Tibial artery (tissue), 4 donors: ENCODE measurements at regions not wholly inside any gene's neighbourhood (a gene's known extent, or its start where the extent isn't known, plus 50 kb on each side); places are given as distances from the start of the nearest gene placed in this dataset.
A peak's percentile ranks its signal among the peaks of the same experiment; 100 is the strongest.

Experiments used
- DNase-seq, 2 donors: peaks; one replicate each; pipeline ENCODE4 v3.0.0-alpha.2; 2019
- H3K27ac ChIP-seq, 2 donors: fragments of 200-600 bp; sonication (generic) in 1 of 2; 1 replicate in 1 of 2; 2 replicates in 1 of 2; pipeline ENCODE4 v1.5.1; 2018 to 2019; ENCODE audit warnings: mild to moderate bottlenecking in 1 of 2
- H3K27me3 ChIP-seq, 2 donors: fragments of 200-600 bp; sonication (generic) in 1 of 2; one replicate each; pipeline versions ENCODE4 v1.5.1 to v1.6.0; 2016 to 2019
- H3K36me3 ChIP-seq, 3 donors: fragments of 200-600 bp; sonication (generic) in 2 of 3; one replicate each; pipeline ENCODE4 v1.5.1; 2016 to 2019; ENCODE audit warnings: mild to moderate bottlenecking in 2 of 3
- H3K4me1 ChIP-seq, 4 donors: fragments of 200-600 bp; sonication (generic) in 2 of 4; 1 replicate in 3 of 4; 2 replicates in 1 of 4; pipeline ENCODE4 v1.5.1; 2016 to 2019
- H3K4me3 ChIP-seq, 2 donors: fragments of 200-600 bp; sonication (generic) in 1 of 2; 1 replicate in 1 of 2; 2 replicates in 1 of 2; pipeline ENCODE4 v1.5.1; 2018 to 2019; ENCODE audit warnings: mild to moderate bottlenecking in 2 of 2
- H3K9me3 ChIP-seq, 3 donors: fragments of 200-600 bp; sonication (generic) in 1 of 3; one replicate each; pipeline ENCODE4 v1.5.1; 2016 to 2019
- intact Hi-C: fragments of 100-400 bp; cut with DNase I; formaldehyde crosslinking; loops from one replicate; pipeline ENCODE4 v1.15.0; 2023; ENCODE audit warnings: low total_unique reads
- TF ChIP-seq, protein P1 (sequence below), 2 experiments: fragments of 200-600 bp in 1 of 2; fragments of 450-650 bp in 1 of 2; IDR thresholded peaks; one replicate each; pipeline ENCODE4 v1.5.1; 2017 to 2019; ENCODE audit warnings: antibody characterized with exemption in 2 of 2, mild to moderate bottlenecking in 1 of 2, moderate library complexity in 1 of 2

DNA sequence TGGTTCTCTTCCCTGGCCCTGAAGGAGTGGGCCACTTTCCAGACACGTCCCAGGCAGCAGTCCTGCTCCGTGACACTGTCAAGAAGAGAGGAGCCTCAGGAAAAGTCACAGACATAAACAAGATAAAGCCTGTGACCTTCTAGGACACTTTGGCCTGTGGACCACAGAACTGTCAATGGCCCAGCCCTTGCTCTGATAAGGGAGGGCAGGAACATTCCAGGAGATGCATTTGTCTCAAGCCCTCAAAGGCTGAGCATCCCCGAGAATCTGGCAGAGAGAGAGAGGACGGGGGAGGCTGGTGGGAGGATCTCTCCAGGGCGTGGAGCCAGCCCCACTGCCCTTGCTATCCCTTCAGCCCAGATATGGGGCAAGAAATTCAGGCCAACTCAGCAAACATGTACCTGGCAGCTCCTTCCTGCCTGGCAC is 476.4 kb downstream of the INSC start:
- H3K27me3 ChIP-seq: no peaks in the 10 kb centered on the region
- no peak for DNase-seq
- no peak overlapping the region for H3K4me3 ChIP-seq
- H3K27ac ChIP-seq: no peak overlapping the region
- H3K36me3 ChIP-seq: no peaks in the 10 kb centered on the region
- TF ChIP-seq, protein P1, sequence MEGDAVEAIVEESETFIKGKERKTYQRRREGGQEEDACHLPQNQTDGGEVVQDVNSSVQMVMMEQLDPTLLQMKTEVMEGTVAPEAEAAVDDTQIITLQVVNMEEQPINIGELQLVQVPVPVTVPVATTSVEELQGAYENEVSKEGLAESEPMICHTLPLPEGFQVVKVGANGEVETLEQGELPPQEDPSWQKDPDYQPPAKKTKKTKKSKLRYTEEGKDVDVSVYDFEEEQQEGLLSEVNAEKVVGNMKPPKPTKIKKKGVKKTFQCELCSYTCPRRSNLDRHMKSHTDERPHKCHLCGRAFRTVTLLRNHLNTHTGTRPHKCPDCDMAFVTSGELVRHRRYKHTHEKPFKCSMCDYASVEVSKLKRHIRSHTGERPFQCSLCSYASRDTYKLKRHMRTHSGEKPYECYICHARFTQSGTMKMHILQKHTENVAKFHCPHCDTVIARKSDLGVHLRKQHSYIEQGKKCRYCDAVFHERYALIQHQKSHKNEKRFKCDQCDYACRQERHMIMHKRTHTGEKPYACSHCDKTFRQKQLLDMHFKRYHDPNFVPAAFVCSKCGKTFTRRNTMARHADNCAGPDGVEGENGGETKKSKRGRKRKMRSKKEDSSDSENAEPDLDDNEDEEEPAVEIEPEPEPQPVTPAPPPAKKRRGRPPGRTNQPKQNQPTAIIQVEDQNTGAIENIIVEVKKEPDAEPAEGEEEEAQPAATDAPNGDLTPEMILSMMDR (IDR thresholded peaks at IDR 0.05): no peak
- intact Hi-C loops: no loop called here
- no peaks in the 10 kb centered on the region for H3K9me3 ChIP-seq
- H3K4me1 ChIP-seq: peaks cover 0 to 17% (median 5%) of the 10 kb centered on the region in 4 donors

DNA sequence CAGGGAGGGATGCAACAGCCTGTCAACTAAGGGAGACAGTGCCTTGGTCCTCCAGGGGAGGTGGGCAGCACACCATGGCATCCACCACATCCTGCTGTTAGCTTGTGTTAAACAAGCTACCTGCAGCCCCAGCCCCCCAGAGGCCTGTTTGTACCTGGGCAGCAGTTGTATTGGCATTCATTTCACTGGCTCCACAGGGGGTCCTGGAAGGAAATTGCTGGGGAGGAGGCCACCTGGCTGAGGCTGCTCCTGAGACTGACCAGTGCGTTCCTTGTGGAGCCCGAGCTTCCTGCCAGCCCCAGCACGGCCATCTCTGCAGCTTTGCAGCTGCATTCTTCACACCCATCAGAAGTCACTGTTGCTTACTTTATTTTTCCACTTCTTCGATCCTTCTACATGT is 479.9 kb downstream of the INSC start:
- no peak overlapping the region for H3K4me3 ChIP-seq
- H3K9me3 ChIP-seq: no peaks in the 10 kb centered on the region
- peaks cover 0 to 27% (median 8%) of the 10 kb centered on the region in 4 donors for H3K4me1 ChIP-seq
- TF ChIP-seq, protein P1 (IDR thresholded peaks at IDR 0.05): no peak
- intact Hi-C loops: no loop called here
- peak overlapping the region in 1 of 2 donors; percentile 28 for H3K27ac ChIP-seq
- no peak for DNase-seq
- no peaks in the 10 kb centered on the region for H3K36me3 ChIP-seq
- H3K27me3 ChIP-seq: no peaks in the 10 kb centered on the region

DNA sequence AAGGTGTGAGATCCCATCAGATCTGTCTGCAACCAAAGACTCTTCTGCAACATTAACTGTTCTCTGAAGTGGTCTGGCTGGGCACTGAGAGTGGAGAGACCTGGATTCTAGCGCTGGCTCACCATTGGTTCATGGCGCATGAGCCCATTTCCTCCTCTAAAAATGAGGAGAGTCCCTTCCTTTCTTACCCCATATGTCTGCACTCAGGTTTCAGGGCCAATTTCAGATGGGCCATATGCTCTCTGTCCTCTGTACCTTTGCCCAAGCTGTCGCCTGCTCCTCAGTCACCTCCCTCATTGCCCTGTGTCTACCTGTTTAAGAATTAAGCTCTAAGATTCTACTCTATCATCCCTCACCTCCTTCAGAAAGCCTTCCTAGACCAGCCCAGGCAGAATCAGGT is 484.7 kb downstream of the INSC start:
- Histone ChIP-seq H3K4me3 (no peak overlapping the region), H3K9me3 (no peaks in the 10 kb centered on the region), H3K27ac (no peak overlapping the region), H3K27me3 (no peaks in the 10 kb centered on the region), H3K4me1 (peaks cover 0 to 39% (median 15%) of the 10 kb centered on the region in 4 donors), H3K36me3 (no peaks in the 10 kb centered on the region)
- intact Hi-C loops: no loop called here
- TF ChIP-seq, protein P1 (IDR thresholded peaks at IDR 0.05): no peak
- DNase-seq: no peak

DNA sequence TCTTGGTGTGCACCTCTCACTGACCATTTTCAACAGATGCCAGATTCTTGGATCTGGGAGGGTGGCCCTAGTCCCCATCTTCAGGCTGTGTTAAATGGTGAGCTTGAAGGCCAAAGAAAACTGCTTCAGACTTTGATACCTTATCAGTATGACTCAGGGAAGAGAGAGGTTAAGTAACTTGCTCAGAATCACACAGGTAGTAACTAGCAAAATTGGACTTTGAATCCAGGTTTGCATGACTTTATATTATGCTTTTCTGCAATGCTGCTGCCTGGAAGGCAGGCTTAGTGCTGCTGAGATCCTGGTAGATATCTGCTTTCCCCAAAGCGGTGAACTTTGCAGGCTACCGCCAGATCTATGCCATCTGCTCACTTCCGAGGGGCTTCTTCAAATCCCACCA is 487.3 kb downstream of the INSC start:
- Histone ChIP-seq H3K27ac (no peak overlapping the region), H3K4me1 (peaks cover 0 to 13% (median 7%) of the 10 kb centered on the region in 4 donors), H3K36me3 (no peaks in the 10 kb centered on the region), H3K9me3 (no peaks in the 10 kb centered on the region), H3K27me3 (no peaks in the 10 kb centered on the region), H3K4me3 (no peak overlapping the region)
- DNase-seq: no peak
- intact Hi-C loops: no loop called here
- TF ChIP-seq, protein P1 (IDR thresholded peaks at IDR 0.05): no peak

DNA sequence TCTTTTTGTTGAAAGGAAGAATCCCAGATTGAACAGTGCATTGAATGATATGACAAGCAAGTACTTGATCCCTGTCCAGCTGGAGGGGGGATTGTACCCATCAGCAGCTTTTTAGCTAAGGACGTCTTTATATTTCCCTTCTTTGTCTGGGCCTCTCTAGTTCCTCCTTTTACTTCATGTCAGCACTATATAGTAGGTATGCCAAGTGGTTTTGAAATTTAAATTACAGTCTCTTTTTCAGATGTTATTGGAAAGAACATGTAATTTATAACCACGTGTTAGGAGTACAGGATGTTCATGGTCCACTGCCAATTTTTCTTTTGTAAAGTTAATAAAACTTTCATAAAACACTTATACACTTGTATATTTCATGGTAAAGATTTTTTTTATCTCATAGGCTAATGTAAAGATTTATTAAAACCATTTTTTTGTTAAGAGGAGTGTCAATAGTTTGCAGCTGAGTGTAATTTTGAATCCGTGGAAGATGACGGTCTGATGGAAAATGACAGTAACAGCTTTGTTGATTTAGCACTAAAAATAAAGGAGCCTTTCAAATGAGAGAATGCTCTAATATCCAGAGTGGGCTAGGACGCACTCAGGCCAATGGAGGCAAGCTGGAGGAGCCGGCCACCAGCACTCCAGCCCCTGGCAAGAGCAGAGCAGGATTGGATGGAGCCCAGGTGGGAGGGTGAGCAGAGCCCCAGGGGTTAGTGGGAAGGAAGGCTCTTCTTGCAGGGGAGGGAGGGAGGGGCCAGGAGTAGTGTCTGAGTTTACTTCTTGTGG is 488.3 kb downstream of the INSC start:
- intact Hi-C loops: no loop called here

More for the DNA sequence above, 488.3 kb downstream of the INSC start:
- Histone ChIP-seq H3K4me3 (no peak overlapping the region), H3K27ac (peak overlapping the region; percentile 10 to 13), H3K9me3 (no peaks in the 10 kb centered on the region), H3K27me3 (no peaks in the 10 kb centered on the region), H3K36me3 (no peaks in the 10 kb centered on the region), H3K4me1 (peaks cover 0 to 12% (median 7%) of the 10 kb centered on the region in 4 donors)
- DNase-seq: peak in 1 of 2 donors; percentile 32
- TF ChIP-seq, protein P1 (IDR thresholded peaks at IDR 0.05): no peak
